ENCODE measurements at regions not wholly inside any gene's neighbourhood (a gene's known extent, or its start where the extent isn't known, plus 50 kb on each side); places are given as distances from the start of the nearest gene placed in this dataset.

- TF ChIP-seq CTCF (IDR thresholded peaks at IDR 0.05) (no peak), POLR2A (IDR thresholded peaks at IDR 0.05) (no peak)
Observed at GRCh38 chr6:135780326-135780725, 71.2 kb upstream of the PDE7B start.
